Stimulated activated CD4-positive, alpha-beta T cell treated with anti-CD3 and anti-CD28 coated beads, Interleukin-4, amount 100 ng/mL, for 48 hours (primary cell): ENCODE measurements at regions not wholly inside any gene's neighbourhood (a gene's known extent, or its start where the extent isn't known, plus 50 kb on each side); places are given as distances from the start of the nearest gene placed in this dataset.

ENCODE experiments used
- DNase-seq, 2 donors: peaks; one replicate each; pipeline ENCODE4 v3.0.0-alpha.2; 2020; ENCODE audit warnings: low read depth in 2 of 2

DNA sequence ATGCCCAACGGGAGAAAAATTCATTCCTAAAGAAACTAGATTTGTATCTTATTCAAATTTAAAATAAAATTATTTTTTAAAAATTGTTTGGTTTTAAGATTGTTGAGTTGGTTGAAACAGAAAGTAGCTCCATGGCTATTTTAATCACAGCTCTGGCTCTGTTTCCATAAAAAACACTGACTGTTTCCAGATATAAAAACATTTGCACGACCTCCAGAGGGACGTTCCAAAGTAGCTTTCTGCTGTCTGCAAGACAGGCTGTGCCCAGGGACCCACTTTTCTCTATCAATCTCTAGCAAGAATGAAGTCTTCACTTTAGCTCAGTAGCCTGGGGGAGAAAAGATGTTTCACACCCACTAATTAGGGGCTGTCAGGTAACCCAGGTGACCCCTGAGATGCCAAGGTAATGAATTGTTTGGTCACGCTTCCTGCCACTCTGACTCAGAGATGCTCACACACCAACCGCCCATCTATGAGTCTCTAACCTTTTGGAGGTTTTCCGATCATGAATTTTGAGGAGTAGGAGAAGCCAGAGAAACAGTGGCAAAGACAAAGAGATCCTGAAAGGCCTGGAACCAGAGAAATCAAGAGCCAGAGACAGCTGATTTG, 220.1 kb upstream of the SOX9 start:
- DNase-seq = no peak

DNA sequence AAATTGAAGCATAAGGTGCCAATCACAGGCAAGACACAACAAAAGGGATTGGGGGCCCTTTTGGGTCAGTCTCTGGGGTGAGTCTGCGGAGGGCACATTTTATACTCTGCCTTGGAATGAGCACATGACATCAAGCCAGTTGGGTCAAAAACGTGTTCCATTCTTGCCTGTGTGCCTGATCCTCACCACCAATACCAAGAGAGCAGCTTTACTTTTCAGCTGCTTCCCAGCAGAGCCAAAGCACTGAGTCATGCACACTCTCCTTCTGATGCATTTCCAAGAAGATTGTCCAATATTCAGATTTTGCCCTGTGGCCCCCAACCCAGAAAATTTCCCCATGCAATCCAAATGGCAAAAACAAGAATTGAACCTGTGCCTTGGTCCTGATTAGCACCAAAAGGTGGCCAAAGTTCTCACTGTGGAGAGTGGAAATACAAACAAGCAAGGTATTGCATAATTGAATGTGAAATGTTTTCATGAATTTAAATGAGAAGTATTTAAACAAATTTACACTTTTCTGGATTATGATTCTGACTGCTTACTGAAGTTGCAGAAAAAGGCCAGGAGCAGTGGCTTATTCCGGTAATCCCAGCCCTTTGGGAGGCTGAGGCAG, 217.8 kb upstream of the SOX9 start:
- no peak for DNase-seq

DNA sequence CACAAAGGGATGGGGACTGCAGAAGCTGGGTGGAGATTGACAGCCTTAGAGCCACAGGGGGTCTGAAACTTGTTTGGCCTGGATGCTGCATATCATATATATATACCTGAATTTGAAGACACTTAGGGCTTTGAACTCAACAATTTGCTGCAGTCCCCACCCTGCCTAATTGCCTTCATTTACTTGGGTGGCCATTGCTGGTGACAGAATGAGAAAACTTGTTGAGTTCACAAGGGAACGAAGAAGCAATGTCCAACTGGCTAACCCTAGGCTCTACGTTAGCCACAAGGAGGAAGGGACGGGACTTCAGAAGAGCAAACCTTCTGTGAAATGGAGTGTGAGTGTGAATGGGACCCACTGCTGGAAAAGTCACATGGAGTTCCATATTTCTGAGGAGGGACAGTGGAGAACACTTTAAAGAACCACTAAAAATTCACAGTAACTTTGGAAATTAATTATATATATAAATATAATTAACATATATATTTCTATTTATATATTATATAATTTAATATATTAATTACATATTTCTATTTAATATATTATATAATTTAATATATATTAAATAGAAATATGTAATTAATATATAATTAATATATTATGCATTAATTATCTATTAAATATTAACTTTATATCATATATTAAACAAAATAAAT, 215.3 kb upstream of the SOX9 start:
- no peak for DNase-seq

DNA sequence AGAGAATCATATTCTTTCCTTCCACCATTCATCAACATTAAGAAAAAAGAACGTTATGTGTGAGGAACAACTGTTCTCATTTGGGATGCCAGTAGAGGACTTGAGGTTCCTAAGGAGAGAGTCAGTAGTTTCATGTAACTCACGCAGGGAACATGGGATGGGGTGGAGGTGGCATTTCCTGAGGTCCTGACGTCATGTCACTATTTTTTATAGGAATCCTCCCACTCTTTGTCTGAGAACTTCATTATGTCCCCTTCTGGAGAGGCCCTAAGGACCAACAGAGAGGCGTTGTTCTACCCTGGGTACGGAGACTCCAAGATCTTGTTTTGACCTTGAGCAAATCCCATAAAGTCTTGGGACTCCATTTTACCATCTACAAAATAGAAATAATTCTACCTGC, 211.7 kb upstream of the SOX9 start:
- no peak for DNase-seq

DNA sequence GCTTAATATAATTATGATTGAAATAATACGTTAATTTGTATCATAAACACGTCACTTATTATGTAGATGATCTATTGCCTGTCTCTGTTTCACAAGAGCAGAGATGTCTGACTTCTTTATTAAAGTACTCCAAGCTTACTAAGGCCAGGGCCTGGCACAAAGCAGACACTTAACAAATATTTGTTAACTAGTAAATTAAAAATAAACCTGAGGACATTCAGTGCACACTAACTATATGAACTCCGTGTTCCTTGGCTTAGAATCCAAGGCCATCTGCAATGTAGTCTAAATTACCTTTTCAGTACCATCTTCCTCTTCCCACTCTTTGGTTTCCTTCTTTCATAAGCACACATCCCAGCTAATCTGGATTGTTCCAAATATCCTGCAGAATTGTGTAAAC, 210.8 kb upstream of the SOX9 start:
- DNase-seq = no peak

DNA sequence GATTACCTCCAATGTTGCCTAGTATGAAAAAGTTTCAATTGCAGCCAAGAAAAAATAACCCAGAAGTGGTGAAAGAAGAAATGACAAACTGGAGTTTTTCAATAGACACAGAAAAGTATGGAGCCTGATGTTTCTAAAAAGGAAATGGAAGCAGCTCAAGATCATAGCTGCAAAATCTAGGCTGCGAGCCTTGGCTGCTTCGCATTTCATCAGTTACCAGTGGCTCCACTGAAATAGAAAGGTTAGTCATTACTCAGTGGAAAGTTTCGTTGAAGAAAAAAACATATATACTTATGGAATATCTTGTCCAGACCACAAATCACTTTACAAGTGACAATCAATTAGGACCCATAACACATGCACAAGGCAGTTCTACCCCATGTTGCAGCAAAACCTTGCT, 206.8 kb upstream of the SOX9 start:
- DNase-seq = no peak

DNA sequence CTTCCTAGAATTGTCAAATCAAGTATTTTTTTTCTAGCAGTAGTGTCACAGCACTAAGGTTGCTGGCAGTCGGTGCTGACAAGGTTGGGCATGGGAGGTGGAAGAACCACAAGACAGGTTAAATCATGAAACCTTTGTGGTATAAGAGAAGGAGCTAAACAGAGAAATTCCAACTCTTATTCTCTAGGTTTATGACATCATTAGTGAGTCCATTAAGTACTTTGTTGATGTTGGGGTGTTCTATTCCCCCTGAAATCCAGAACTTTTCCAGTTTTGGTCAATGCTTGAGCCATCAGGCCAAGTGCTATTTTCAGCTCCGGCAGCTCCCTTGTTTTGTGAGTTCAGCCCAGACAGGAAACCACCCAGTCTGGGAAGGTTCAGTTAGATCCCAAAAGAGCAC, 206.0 kb upstream of the SOX9 start:
- DNase-seq = no peak

DNA sequence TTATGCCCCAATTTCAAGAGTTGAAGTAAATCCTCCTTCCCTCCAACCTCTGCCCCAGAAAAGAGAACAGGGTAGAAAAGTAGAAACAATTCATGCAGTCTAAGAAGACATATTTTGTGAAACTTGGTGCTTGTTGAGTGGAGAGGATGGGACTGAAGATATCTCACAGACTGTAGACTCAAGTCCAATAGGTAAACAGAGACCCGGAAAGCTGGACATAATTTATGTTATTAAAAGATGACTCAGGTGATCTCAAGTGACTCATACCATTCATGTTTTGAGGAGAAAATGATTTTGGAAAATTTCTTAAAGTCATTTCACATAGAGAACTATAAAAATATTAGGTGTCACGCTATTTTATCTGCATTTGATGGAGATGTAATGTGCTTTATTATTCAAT, 203.1 kb upstream of the SOX9 start:
- no peak for DNase-seq

DNA sequence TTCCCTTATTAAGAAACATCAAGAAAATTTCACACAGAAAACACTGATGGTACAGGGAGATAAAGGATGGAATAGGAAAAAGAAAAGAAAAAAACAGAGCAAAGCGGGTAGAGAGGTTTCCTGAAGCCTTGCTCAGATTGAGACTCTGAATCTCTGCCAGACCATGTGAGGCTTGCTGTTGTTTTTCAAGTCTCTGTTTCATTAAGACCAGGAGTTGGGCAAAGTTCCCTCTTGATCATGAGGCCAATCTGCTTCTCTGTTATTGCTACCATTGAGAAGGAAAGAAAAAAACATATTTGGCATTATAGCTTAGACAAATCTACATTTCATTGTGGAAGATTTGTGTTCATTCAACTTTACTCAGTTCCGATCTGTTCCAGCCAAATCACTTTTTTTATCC, 201.6 kb upstream of the SOX9 start:
- DNase-seq = no peak

DNA sequence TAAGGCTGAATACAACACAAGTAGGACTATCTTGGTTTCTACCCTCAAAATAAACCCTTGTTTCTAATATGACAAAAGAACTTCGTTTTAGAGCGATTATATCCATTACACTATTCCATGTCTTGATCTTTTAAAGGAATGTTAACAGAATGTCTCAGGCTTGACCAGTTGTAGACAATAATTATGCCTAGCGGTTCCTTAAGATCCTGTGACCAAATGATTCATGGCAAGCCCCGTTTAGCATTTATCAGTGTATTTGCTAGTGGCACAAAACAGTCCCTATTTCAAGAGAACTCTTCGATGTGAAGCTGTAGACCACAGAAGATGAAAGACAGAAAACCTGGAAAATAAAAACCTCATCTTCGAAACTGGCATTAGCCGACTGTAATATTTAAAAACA, 200.9 kb upstream of the SOX9 start:
- no peak for DNase-seq

DNA sequence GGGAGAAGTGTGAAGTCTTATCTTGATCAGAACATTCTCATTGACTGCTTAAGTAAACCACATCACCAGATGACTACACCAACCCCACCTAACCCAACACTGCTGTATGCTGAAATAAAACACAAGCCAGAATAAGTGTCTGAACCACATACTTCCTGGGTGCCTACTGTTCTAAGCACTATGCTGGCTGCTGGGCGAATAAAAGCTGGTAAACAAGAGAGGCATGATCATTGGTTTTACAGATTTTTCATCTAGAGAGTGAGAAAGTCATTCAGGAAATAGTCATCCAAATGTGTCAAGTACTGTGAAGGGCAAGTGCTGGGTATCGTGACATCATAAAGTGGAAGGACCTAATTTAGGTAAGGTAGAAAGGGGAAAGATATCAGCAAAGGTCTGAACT, 199.0 kb upstream of the SOX9 start:
- no peak for DNase-seq

DNA sequence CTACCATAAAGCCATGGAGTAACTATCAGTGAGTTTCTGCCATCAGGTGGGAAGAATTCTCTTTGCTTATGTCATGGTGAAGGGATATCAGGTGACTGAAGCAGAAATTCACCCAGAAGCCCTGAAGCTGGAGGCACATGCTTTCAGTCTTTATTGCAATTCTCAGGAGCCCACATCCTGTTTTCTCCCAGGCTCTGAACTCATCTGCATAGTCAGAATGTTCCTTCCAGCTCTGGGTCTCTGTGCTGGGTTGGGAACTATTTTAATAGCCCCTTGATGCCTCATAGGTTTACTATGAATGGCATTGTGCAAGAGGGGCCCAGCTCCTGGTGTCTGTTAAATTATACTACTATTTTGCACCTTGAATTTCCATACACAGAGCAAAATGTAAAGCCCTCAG, 198.4 kb upstream of the SOX9 start:
- no peak for DNase-seq

DNA sequence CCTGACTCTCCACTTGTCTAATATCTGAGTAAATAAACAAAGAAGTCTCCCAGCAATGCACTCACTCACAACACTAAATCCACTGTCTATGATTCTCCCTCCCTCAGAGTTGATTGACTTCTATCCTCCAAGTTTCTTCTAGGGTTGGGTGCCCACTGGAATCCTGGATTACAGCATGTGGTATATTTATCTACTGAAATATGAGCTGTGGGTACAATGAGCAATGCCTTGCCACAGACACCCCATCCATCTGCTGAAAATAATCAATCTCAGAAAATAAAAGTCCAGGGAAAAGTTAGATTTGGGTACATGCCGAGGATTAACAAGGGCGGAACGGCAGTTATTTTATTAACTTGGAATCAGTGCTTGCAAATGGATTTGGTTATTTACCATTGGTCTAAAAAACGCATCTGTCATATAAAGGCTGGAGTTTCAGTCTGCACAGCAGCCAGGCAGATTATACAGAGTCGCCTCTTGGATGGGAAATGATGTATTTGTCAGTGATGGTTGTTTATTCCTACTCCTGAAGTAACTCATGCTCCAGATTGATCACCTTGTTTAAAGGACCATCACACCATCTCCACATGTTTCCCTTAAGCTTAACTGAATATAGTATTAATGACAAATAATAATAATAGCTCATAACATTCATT, 193.9 kb upstream of the SOX9 start:
- DNase-seq = no peak

DNA sequence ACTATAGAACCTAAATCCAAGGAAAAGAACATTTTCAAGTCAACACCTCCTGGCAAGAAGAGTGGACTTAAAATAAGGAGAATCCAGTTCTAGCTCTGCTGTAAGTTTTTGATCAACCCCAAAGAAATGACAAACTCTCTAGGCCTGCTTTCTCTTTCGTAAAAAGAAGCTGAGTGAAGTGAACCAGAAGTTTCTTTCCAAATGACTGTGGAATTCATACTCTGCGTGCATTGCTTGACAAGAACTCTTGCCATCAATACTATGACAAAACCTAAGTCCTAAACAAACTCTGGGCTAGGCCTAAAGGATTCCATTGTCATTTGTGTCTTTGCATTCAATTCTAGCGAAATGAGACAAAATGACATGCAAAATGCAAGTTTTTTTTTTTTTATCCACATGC, 187.5 kb upstream of the SOX9 start:
- no peak for DNase-seq

DNA sequence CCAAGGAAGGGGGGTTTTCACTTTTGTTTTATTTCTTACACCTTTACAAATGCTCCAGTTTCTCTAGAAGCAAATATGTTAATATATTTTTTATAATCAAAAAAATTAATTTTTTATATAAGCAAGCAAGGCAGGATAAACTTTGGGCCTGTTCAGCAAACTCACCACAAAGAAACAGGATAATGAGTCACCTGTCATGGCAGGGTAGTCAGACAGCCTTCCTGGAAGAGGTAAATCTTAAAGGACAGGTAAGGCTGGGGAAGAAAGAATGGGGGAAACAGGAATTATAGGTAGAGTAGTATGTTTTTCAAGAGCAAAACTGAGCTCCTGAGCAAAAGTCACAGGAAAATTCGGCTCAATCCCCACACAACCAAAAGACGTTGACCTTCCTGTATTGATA, 186.3 kb upstream of the SOX9 start:
- no peak for DNase-seq

DNA sequence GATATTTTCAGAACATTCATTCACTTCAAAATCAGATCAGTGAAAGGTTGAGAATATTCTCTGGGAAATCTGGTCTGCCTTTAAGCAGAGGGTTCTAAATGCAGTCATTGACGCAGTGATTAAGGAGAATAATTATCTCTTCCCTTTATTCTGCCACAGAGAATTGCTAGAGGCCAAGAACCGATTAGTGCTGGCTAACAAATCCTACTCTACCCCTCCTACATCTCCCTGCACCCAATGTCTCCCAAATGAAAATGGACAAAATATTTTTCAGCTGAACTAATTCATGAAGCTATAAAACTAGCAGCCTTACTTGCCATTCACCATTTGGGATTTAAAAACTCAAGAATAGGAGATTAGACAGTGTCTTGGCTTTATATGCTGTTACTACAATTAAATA, 185.5 kb upstream of the SOX9 start:
- DNase-seq = no peak

DNA sequence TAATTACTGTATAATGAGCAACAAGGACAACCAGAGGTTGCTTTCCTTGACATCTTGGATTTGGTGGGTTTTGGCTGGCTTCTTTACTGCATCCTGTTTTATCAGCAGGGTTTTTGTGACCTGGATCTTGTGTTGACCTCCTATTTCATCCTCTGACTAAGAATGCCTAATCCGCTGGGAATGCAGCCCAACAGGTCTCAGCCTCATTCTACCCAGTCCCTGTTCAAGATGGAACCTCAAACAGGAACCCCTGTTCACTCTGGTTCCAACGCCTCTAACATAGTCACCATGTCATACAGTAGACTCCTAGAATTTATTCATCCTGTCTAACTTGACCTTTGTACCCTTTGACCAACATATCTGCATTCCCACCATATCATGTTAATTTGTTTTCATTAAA, 183.8 kb upstream of the SOX9 start:
- DNase-seq = no peak

DNA sequence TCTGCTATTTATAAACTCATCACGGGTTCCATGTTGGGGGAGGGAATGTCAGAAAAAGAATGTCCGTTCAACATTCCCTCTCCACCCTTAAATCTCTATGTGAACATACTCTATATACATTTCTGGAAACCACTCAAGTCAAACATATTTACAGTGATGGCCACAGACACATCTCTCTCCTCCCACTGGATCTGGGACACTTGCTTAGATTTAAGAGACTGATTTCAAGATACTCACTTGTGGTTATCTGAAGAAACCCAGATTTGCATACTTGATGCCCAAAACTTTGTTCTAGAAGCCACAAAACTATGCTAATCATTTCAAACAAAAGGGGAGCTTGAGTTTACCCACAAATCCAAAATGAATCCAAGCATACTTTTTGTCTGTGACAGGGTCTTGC, 182.9 kb upstream of the SOX9 start:
- DNase-seq = no peak

DNA sequence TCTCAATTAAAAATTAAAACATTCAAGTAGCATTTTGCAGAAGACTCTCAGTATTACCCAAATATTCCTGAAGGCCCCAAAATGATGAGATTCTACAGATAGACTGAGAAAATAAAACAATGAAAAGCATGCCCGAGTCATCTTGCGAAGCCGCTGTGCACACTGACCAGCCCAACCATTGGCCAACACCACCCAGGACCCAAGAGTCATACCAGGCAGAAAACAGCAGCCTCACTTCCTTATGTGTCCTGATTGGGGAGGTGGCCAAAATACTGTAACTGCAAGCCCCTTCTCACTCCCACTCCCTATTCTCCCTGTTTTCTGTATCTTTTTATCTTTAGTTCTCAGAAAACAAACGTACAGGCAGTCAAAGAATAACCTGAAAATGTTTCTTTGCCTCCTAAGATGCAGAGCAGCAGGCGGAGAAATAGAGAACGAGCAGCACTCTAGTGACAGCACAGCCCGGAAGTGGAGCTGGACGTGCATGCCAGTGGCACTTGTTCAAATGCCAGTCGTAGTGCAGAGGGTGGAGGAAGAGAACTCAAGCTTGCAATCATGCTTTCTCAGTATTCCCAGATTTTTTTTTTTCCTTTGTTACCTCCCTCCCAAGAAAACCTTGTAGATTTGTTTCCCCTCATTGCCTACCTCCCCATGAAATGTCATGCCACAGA, 182.3 kb upstream of the SOX9 start:
- no peak for DNase-seq

DNA sequence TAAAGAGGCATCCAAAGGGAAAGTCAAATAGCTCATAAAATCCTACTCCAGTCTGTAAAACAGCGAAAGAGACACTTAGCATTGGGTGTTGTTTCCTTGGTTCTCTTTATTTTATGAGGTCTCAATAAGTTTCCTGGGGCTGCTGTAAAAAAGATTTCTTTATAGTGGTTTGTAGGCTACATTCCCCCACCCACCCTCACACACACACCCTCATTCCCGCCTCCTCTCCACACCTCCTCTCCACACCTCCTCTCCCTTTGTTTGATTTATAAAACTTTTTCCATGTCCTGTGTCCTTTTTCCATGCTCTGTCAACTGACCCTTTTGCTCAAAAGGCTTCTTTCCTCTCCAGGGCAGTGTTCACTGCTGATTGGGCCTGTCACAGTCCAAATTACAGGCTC, 178.9 kb upstream of the SOX9 start:
- DNase-seq = no peak

DNA sequence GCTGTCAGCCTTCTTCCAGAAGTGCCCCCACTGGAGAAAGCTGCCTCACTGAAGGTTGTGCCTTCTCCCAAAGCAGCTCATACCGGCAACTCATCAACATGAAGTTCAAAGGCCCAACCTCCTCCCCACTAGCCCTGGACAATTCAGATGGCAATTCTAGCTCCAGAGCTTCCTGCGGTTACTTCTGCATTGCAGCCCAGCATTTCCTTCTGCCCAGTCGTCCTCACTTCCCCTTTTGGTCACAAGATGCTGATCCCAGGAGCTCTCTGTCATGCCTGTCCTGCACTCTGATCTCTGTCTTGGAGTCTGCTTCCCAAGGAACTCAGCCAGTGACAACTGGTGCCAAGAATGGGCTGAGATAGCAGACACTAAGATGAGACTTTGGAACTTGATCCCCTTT, 178.2 kb upstream of the SOX9 start:
- DNase-seq = no peak

DNA sequence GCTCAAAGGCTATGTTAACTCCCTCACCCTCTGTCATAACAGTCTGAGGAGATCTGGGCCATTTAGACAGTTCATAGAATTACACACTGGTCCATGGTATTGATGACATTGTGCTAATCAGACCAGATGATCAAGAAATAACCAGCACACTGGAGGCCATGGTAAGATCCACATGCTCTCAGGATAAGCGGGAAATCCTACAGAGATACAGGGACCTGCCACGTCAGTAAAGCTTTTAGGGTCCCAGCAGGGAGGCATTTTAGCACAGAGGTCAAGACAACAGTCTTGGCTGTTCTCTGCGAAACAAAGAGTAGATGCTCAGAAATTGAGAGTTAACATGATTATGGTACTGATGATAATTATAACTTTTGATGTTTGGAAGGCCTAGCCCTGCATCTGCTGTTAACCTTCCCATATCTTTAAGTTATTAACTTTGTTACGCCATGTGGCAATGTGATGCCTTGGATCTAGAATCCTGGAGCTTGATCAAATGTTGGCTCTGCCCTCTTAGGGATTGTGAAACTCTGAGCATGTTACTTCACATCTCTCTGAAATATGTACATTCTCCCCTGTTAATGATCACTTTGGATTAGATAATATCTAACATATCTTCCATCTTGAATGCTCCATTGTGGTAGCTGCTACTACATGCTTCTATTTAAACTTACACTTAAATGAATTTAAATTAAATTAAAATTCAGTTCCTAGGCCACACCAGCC, 172.0 kb upstream of the SOX9 start:
- no peak for DNase-seq
